ENCODE measurements at regions not wholly inside any gene's neighbourhood (a gene's known extent, or its start where the extent isn't known, plus 50 kb on each side); places are given as distances from the start of the nearest gene placed in this dataset.

DNA sequence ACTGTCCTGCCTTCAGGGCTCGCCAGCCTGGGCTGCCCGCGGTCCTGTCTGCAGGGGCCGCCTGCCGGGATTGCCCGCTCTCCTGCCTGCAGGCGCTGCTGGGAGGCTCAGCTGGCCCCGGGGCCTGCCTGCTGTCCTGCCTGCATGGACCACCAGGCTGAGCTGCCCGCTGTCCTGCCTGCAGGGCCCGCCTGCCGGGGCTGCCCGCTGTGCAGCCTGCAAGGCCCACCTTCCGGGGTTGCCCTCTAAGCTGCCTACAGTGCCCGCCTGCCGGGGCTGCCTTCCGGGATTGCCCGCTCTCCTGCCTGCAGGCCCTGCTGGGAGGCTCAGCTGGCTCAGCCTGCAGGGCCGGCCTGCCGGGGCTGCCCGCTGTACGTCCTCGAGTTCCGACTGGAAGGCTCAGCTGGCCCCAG lies 164.4 kb downstream of the GLRX3 start:
- DNase-seq (ENCODE audit: low read depth): no peak
- no peaks in the 10 kb centered on the region for H3K36me3 ChIP-seq (ENCODE audit: control insufficient read depth, insufficient read depth, low read length)
- TF ChIP-seq, protein P1, sequence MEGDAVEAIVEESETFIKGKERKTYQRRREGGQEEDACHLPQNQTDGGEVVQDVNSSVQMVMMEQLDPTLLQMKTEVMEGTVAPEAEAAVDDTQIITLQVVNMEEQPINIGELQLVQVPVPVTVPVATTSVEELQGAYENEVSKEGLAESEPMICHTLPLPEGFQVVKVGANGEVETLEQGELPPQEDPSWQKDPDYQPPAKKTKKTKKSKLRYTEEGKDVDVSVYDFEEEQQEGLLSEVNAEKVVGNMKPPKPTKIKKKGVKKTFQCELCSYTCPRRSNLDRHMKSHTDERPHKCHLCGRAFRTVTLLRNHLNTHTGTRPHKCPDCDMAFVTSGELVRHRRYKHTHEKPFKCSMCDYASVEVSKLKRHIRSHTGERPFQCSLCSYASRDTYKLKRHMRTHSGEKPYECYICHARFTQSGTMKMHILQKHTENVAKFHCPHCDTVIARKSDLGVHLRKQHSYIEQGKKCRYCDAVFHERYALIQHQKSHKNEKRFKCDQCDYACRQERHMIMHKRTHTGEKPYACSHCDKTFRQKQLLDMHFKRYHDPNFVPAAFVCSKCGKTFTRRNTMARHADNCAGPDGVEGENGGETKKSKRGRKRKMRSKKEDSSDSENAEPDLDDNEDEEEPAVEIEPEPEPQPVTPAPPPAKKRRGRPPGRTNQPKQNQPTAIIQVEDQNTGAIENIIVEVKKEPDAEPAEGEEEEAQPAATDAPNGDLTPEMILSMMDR (IDR thresholded peaks at IDR 0.05; ENCODE audit: insufficient read depth, low read length, severe bottlenecking): no peak
- H3K4me3 ChIP-seq (ENCODE audit: low read depth, low read length): peak overlapping the region; percentile 33
- no peak for FAIRE-seq
- no peaks in the 10 kb centered on the region for H3K27me3 ChIP-seq (ENCODE audit: control insufficient read depth, insufficient read depth, low read length)

GRCh38 chr10:130301021-130301892 lies 165.1 kb downstream of the GLRX3 start:
- DNase-seq (ENCODE audit: low read depth) (no peak), FAIRE-seq (no peak)
- Histone ChIP-seq H3K36me3 (ENCODE audit: control insufficient read depth, insufficient read depth, low read length) (no peaks in the 10 kb centered on the region), H3K4me3 (ENCODE audit: low read depth, low read length) (peak overlapping the region; percentile 33), H3K27me3 (ENCODE audit: control insufficient read depth, insufficient read depth, low read length) (no peaks in the 10 kb centered on the region)
- TF ChIP-seq, protein P1 (IDR thresholded peaks at IDR 0.05; ENCODE audit: insufficient read depth, low read length, severe bottlenecking): no peak

DNA sequence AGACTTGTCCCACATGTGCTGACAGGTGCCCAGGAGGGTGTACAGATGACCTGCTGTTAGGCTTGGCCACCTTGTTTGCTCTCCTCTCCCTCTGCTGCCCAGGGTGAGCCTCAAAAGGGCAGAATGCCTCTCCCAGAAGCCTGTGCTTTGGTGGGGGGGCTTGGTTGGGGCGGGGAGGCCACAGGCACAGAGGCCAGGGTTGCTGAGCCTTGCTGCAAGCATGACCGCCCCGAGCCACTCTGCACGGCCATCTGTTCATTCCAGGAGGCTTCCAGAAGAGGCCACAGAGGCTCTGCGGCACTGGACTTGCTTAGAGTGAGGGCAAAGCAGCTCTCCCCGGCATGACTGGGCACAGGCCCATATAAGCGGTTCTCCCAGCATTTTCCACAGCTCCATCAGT lies 190.8 kb downstream of the GLRX3 start:
- H3K36me3 ChIP-seq (ENCODE audit: control insufficient read depth, insufficient read depth, low read length): no peaks in the 10 kb centered on the region
- DNase-seq (ENCODE audit: low read depth): no peak
- FAIRE-seq: no peak
- no peak overlapping the region for H3K4me3 ChIP-seq (ENCODE audit: low read depth, low read length)
- no peaks in the 10 kb centered on the region for H3K27me3 ChIP-seq (ENCODE audit: control insufficient read depth, insufficient read depth, low read length)
- TF ChIP-seq, protein P1 (IDR thresholded peaks at IDR 0.05; ENCODE audit: insufficient read depth, low read length, severe bottlenecking): no peak

DNA sequence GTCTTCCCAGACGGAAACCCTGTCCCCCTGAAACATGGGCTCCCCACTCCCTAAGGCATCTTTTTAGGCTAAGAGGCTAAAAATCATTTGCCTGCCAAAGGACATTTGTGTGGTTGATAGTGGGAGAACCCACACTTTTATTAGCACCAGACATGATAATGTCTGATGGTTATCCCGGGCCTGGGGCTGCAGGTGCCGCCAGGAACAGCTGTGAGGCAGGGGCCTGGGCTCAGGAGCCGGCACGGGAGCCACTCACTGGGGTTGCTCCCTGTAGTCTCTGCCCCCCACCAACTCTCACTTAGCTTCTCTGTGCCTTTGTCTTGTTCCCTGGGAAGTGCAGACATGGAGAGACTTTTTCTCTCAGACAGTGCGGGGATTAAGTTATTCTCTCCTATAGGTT lies 193.6 kb downstream of the GLRX3 start:
- Histone ChIP-seq H3K4me3 (ENCODE audit: low read depth, low read length) (no peak overlapping the region), H3K36me3 (ENCODE audit: control insufficient read depth, insufficient read depth, low read length) (no peaks in the 10 kb centered on the region), H3K27me3 (ENCODE audit: control insufficient read depth, insufficient read depth, low read length) (no peaks in the 10 kb centered on the region)
- TF ChIP-seq, protein P1 (IDR thresholded peaks at IDR 0.05; ENCODE audit: insufficient read depth, low read length, severe bottlenecking): no peak
- DNase-seq (ENCODE audit: low read depth) (no peak), FAIRE-seq (no peak)

GRCh38 chr10:130333185-130333584 lies 197.0 kb downstream of the GLRX3 start:
- FAIRE-seq (no peak), DNase-seq (ENCODE audit: low read depth) (no peak)
- TF ChIP-seq, protein P1 (IDR thresholded peaks at IDR 0.05; ENCODE audit: insufficient read depth, low read length, severe bottlenecking): no peak
- H3K36me3 ChIP-seq (ENCODE audit: control insufficient read depth, insufficient read depth, low read length): no peaks in the 10 kb centered on the region
- H3K4me3 ChIP-seq (ENCODE audit: low read depth, low read length): no peak overlapping the region
- no peaks in the 10 kb centered on the region for H3K27me3 ChIP-seq (ENCODE audit: control insufficient read depth, insufficient read depth, low read length)

Measured in bronchial epithelial cell (primary cell).